Amniotic epithelial cell (primary cell): ENCODE measurements at regions not wholly inside any gene's neighbourhood (a gene's known extent, or its start where the extent isn't known, plus 50 kb on each side); places are given as distances from the start of the nearest gene placed in this dataset.
"Not testable (repeated sequence)": the region's sequence is repeated elsewhere in the genome, so short reads cannot be mapped to it uniquely, and the experiment has no call there.

Experiments
- DNase-seq: peaks from one replicate; pipeline ENCODE4 v3.0.0-alpha.2; 2010; ENCODE audit warnings: low read depth

GRCh38 chr10:7069706-7070105, 341.1 kb downstream of the SFMBT2 start:
- DNase-seq = no peak

- DNase-seq = no peak
These were observed 354.6 kb downstream of the SFMBT2 start for GRCh38 chr10:7056216-7056615.

- DNase-seq = no peak
These were observed 355.9 kb downstream of the SFMBT2 start for GRCh38 chr10:7054915-7055314.

GRCh38 chr10:7053195-7053594, 357.6 kb downstream of the SFMBT2 start:
- DNase-seq = no peak

- not testable (repeated sequence) for DNase-seq
These were observed 360.8 kb downstream of the SFMBT2 start for GRCh38 chr10:7050024-7050423.

GRCh38 chr10:7048061-7048460, 362.8 kb downstream of the SFMBT2 start:
- no peak for DNase-seq

GRCh38 chr10:7046615-7047014, 364.2 kb downstream of the SFMBT2 start:
- no peak for DNase-seq

- DNase-seq = no peak
These were observed 364.8 kb downstream of the SFMBT2 start for GRCh38 chr10:7045891-7046599.

GRCh38 chr10:7043055-7043653, 367.7 kb downstream of the SFMBT2 start:
- no peak for DNase-seq

- no peak for DNase-seq
These were observed 368.3 kb downstream of the SFMBT2 start for GRCh38 chr10:7042419-7043054.

- no peak for DNase-seq
These were observed 368.8 kb downstream of the SFMBT2 start for GRCh38 chr10:7042000-7042399.

- DNase-seq = no peak
These were observed 370.2 kb downstream of the SFMBT2 start for GRCh38 chr10:7040681-7041080.

GRCh38 chr10:7039859-7040258, 371.0 kb downstream of the SFMBT2 start:
- DNase-seq = no peak

GRCh38 chr10:7038416-7038815, 372.4 kb downstream of the SFMBT2 start:
- no peak for DNase-seq

- DNase-seq = not testable (repeated sequence)
These were observed 373.4 kb downstream of the SFMBT2 start for GRCh38 chr10:7037434-7037833.

- no peak for DNase-seq
These were observed 373.9 kb downstream of the SFMBT2 start for GRCh38 chr10:7036951-7037350.

- DNase-seq = no peak
These were observed 375.6 kb downstream of the SFMBT2 start for GRCh38 chr10:7035126-7035761.

- no peak for DNase-seq
These were observed 377.8 kb downstream of the SFMBT2 start for GRCh38 chr10:7033031-7033430.

- DNase-seq = no peak
These were observed 380.5 kb downstream of the SFMBT2 start for GRCh38 chr10:7030134-7030855.

GRCh38 chr10:7029672-7030071, 381.2 kb downstream of the SFMBT2 start:
- no peak for DNase-seq

GRCh38 chr10:7028809-7029166, 382.0 kb downstream of the SFMBT2 start:
- DNase-seq = no peak
